CD4-positive, alpha-beta T cell treated with Interleukin-6 at 100 ng/mL for 8 hours (primary cell): ENCODE measurements at regions not wholly inside any gene's neighbourhood (a gene's known extent, or its start where the extent isn't known, plus 50 kb on each side); places are given as distances from the start of the nearest gene placed in this dataset.
"Not testable (repeated sequence)": the region's sequence is repeated elsewhere in the genome, so short reads cannot be mapped to it uniquely, and the experiment has no call there.

Experiments used
- DNase-seq: peaks from one replicate; pipeline ENCODE4 v3.0.0-alpha.2; 2020; ENCODE audit warnings: mixed read lengths, low spot score

- no peak for DNase-seq
These were observed 522.4 kb upstream of the NAALADL2 start for GRCh38 chr3:174336784-174337183.

DNA sequence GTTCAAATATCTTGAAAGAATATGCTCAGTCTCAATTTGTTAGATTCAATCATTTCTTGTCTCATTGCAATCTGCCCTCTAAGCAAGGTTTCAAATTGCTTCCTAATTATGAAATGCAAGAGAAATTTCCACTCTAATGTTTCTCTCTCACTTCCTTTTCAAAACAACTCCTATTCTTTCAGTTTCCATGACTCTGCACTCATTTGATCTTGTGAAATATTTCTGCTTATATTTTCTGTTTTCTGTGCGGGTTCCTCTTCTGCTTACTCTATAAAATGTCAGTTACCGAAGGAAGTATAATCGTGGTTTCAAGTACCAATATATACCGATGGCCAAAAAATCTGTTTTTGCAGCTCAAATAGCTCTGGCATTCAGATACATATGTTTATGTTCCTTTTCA lies 521.9 kb upstream of the NAALADL2 start:
- DNase-seq, result no peak

DNA sequence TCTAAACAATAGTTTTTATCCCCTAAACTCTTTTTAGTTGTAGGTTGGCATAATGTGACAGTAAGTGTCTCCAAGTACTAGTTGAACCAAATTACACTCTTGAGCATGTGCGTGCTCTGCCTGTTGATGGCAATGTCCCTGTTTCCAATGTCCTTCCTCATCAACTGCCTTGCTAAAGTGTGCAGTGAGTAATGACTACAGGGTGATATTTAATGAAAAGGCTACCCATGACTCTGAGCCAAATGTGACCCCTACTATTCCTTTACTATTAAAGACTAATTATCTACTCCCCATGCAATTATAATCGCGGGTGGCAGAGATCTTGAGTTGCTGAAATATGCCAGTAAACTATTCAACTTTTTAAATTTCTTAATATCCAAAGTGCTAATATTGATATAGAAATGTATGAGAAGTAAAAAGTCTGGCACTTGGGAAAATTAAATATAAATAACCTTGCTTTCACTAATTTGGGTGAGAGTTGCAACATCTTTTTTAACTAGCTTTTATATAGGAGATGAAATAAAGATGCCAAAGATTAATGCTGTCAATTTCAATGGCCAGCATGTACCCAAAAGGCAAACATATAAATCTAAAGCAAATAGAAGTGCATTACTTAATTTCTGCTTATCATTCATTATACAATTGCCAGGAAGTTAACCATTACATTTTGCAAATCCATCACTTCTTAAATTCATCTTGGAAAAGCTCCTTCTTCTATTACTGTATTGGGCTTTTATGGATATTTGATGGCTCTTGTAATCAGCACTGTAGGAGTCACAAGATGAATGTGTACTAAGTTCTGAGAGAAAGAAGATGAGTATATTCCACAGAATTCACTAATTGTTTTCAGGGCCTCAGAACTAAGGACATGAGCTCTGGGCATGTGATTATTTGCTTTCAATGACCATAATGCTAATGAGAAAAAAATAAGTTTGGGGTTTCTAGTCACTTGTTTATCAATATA lies 518.2 kb upstream of the NAALADL2 start:
- no peak for DNase-seq

GRCh38 chr3:174342171-174342570 lies 517.0 kb upstream of the NAALADL2 start:
- DNase-seq, result no peak

- no peak for DNase-seq
These were observed 516.1 kb upstream of the NAALADL2 start for GRCh38 chr3:174342941-174343501.

GRCh38 chr3:174346141-174346540 lies 513.0 kb upstream of the NAALADL2 start:
- DNase-seq, result no peak

DNA sequence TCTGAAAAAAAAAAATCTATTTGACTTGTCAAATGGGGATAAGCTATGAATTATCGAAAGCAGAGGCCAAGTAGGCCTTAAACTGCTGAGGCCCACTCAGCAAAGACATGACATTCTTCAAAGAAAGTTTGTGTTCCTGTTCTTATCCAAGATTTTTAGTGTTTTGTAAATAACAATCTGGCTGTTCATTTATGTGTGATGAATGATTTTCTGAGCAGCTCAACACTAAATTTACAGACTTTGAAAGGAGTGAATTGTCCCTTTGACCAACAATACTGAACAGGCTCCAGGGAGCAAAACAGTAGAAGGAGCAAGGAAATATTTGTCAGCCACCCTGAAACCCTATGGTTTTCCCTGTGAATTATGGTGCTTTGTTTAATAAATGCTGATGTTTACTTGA lies 512.6 kb upstream of the NAALADL2 start:
- no peak for DNase-seq

DNA sequence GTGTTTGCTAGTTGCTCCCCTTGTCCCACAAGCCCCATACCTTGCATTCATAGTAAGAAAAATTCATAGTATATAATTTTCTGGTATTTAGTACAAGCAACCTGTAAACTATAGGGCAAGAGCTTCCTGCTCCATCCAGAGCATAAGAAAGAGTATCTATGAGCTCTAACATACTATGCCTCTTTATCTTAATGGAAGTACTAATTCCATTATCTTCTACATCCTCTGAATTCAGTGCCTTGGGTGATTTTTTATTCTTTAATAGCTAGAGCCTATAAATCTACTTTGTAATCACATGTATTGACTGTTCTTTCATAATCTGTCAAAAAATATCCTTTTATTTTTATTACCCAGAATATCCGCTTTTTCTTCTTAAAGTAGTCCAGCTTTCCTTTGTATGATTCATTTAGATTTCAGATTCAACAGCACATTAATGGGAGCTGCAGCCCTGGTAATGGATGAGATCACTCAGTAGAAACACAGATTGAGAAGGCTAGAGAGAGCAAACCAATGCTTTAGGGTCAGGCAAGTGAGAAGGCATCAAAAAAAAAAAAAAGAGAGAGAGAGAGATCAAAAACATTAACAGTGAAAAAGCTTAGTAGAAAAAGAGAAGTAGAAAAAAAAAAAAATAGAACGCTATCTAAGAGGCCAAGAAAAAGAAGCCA lies 511.5 kb upstream of the NAALADL2 start:
- no peak for DNase-seq

DNA sequence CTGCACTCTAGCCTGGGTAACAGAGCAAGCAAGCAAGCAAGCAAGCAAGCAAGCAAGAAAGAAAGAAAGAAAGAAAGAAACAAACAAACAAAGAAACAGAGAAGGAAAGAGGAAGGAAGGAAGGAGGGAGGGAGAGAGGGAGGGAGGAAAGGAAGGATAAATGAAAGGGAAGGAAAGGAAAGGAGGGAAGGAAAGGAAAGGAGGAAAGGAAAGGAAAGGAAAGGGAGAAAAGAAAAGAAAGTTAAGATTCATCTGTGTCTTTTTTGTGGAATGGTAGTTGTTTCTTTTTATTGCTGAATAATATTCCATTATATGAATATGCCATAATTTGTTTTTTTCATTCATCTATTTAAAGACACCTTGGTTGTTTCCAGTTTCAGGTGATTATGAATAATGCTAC lies 506.9 kb upstream of the NAALADL2 start:
- no peak for DNase-seq

GRCh38 chr3:174355505-174355904 lies 503.6 kb upstream of the NAALADL2 start:
- DNase-seq, result no peak

DNA sequence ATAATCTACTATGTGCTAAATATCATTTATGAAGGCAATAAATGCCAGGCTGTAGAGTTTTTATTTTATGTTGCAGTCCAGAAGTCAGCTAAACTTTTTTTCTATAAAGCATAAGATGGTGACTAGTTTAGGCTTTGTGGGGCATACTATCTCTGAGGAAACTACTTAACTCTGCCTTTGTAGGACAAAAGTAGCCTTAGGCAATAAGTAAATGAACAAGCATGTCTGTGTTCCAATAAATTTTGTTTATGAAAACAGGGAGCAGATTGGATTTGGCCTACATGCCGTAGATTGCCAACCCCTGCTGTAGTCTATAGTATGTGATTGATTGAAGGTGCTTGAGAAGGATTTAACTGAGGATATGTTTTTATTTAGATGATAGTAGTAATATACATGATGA lies 502.5 kb upstream of the NAALADL2 start:
- DNase-seq, result no peak

DNA sequence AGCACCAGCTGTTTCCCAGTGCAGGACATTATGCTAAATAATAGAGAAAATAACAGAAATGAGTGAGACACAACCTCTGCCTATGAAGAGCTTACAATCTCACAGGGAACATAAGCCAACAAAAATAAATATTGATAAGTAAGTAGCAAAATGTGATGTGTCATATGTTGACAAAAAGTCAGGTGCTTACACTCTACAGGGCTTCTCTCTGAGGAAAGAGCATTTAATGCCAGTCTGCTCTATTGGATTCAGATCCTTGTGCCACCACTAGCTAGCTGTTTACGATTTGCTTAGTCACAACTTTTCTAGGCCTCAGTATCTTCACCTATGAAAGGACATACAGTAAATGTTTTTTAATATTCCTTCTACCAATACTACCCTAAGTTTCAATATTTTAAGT lies 500.9 kb upstream of the NAALADL2 start:
- no peak for DNase-seq

DNA sequence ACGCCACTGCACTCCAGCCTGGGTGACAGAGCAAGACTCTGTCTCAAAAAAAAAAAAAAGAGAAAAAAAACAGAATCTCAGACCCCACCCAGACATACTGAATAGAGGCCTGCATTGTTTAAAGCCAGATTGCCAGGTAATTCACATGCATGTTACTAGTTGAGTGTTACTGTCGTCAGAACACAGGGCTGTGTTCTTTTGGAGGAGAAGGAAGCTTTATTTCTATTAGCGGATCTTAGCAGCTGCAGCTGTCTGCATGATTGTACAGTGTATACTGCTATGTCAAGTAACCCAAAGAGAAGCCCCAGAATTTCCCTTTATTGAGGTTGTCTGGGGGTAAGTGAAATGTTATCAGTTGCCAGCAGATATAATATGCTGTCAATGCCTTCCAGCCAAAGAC lies 496.6 kb upstream of the NAALADL2 start:
- DNase-seq, result no peak

- no peak for DNase-seq
These were observed 495.9 kb upstream of the NAALADL2 start for GRCh38 chr3:174363256-174363655.

DNA sequence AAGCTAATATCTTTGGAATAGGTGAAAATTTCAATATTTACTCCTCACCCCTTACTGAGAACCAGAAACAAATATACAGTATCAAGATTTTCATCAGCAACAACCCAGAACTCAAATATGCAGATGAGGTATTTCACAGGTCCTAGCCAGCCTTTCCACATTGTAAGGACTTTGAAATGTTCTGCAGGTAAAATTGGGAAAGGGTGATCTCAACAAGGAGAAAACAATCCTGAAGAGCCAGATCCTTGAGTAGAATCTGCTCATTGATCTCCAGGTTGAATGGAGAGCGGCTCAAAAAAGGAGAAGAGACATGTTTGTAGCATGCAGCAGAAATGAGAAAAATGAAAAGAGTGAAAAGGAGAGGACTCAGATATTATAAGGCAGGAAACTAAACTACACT lies 493.3 kb upstream of the NAALADL2 start:
- DNase-seq, result no peak

GRCh38 chr3:174366904-174367303 lies 492.2 kb upstream of the NAALADL2 start:
- DNase-seq, result not testable (repeated sequence)

DNA sequence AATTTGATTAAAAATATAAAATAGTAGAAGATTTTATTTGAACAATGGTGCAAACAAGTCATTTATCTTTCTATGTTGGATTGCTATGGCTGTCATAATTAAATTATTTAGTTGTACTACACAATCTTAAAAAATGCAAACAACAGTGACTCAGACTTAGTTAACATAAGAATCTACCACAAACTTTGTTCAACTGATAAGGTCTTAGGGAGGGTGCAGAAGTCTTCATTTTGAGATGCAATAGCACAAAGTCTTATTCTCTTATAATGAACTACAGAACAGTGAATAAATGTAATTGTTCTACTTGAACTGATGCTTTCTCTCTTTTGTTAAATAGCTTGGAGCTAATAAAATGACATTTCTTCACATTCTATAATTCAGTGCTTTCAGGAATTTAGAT lies 482.8 kb upstream of the NAALADL2 start:
- no peak for DNase-seq

DNA sequence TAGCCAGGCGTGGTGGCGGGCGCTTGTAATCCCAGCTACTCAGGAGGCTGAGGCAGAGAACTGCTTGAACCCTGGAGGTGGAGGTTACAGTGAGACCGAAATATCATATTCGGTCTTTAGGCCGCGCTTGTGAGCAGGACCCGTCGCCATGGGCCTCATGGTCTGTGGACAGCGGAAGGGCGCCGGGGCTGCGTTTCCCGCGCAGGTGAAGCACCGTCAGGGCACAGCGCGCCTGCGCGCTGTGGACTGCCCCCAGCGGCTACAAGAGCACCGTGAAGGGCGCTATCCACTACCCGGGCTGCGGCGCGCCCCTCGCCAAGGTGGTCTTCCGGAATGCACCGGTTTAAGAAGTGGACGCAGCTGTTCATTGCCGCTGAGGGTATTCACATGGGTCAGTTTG lies 482.0 kb upstream of the NAALADL2 start:
- no peak for DNase-seq

DNA sequence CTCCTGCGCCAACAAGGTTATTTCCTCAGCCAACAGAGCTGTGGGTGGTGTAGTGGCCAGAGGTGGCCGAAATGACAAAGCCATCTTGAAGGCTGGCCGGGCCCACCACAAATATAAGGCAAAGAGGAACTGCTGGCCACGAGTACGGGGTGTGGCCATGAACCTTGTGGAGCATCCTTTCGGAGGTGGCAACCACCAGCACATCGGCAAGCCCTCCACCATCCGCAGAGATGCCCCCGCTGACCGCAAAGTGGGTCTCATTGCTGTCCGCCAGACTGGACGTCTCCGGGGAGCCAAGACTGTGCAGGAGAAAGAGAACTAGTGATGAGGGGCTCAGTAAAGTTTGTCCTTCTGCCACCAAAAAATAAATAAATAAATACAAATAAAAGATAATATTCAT lies 481.4 kb upstream of the NAALADL2 start:
- no peak for DNase-seq

DNA sequence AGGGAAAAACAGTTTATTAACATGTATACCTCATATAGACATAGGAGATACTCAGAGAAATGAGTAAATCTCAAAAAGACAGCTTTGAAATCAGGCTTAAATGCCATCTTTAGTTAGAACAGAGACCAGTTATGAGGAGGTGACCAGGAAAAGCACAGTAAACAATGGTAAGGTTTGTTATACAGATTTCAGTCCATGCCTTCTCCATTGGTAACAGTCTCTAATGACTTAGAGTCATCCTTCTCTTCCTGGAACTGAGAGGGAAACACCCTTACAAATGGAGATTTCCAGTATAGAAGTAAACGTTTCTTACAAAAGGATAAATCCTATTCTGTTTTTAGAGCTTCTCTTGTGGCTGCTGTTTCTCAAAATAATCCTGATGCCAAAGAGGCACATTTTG lies 476.3 kb upstream of the NAALADL2 start:
- no peak for DNase-seq

DNA sequence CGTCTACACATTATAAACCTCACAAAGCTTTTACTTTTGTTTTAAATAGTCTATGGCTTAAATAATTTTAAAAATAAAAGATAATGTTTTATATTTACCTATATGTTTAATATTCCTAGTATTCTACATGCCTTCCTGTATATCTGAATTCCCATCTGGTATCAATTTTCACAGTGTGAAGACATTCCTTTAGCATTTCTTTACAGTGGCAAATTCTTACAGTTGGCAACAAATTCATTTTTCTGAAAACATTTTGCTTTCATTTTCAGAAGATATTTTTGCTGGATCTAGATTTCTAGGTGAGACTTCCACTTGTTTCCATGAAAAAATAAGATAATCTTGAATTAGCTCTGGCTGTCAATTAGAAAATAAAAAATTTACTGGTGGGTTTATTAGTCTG lies 471.4 kb upstream of the NAALADL2 start:
- DNase-seq, result no peak

DNA sequence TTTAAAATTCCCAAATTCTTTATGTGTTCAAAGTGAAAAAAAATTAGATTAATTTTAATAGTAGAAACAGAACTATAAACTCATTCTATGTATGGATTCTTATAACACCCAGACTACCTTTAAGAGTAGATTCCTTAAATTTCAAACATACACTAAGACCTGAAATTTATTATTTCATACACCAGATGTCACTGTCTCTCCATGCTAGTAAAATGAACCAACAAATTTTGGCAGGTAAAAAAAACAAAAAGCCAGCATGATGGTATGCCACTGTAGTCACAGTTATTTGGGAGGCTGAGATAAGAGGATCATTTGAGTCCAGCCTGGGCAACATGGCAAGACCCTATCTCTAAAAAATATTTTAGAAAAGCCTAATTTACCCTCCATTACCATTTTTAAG lies 461.3 kb upstream of the NAALADL2 start:
- DNase-seq, result no peak

DNA sequence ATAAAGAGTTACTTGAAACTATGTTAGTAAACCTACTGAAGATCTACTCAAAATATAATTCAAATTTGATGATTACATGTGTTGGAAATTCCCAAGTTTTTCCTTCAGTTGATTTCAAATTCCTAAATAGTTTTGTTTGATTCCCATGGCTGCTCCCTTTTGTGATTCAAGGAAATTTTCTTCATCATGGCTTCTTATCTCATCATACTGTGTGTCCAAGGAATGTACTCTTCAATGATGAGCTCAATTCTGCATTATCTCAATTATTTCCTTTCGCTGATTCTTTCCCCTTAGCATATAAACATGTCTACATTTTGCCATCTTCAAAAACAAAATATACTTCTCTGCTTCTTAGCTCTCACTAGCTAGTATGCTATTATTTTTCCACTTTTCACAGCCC lies 460.4 kb upstream of the NAALADL2 start:
- DNase-seq, result no peak
